Islet of Langerhans (tissue), 1 donor: ENCODE measurements at regions not wholly inside any gene's neighbourhood (a gene's known extent, or its start where the extent isn't known, plus 50 kb on each side); places are given as distances from the start of the nearest gene placed in this dataset.

Experiments
- FAIRE-seq: peaks from one replicate; lab custom pipeline; 2011; peaks lifted over from hg19 to GRCh38; lab: Jason Lieb, UNC

GRCh38 chr4:20403846-20404245 lies 152.1 kb downstream of the SLIT2 start:
- no peak for FAIRE-seq

GRCh38 chr4:20408611-20409010 lies 156.9 kb downstream of the SLIT2 start:
- FAIRE-seq: no peak

- no peak for FAIRE-seq
These were observed 160.4 kb downstream of the SLIT2 start for GRCh38 chr4:20412072-20412471.

- FAIRE-seq: no peak
These were observed 165.1 kb downstream of the SLIT2 start for GRCh38 chr4:20416800-20417199.

- FAIRE-seq: peak; percentile 95
These were observed 167.3 kb downstream of the SLIT2 start for GRCh38 chr4:20418861-20419451.

- no peak for FAIRE-seq
These were observed 169.4 kb downstream of the SLIT2 start for GRCh38 chr4:20420916-20421602.

- no peak for FAIRE-seq
These were observed 169.9 kb downstream of the SLIT2 start for GRCh38 chr4:20421603-20421985.

GRCh38 chr4:20422398-20422797 lies 170.7 kb downstream of the SLIT2 start:
- no peak for FAIRE-seq

GRCh38 chr4:20423420-20423819 lies 171.7 kb downstream of the SLIT2 start:
- FAIRE-seq: no peak

GRCh38 chr4:20426028-20426427 lies 174.3 kb downstream of the SLIT2 start:
- no peak for FAIRE-seq

- no peak for FAIRE-seq
These were observed 176.9 kb downstream of the SLIT2 start for GRCh38 chr4:20428436-20429160.

- no peak for FAIRE-seq
These were observed 178.7 kb downstream of the SLIT2 start for GRCh38 chr4:20430259-20430941.

GRCh38 chr4:20431543-20431951 lies 179.8 kb downstream of the SLIT2 start:
- no peak for FAIRE-seq

- FAIRE-seq: no peak
These were observed 180.4 kb downstream of the SLIT2 start for GRCh38 chr4:20432088-20432487.

- no peak for FAIRE-seq
These were observed 181.5 kb downstream of the SLIT2 start for GRCh38 chr4:20433097-20433705.

GRCh38 chr4:20440170-20440569 lies 188.5 kb downstream of the SLIT2 start:
- no peak for FAIRE-seq

- no peak for FAIRE-seq
These were observed 191.5 kb downstream of the SLIT2 start for GRCh38 chr4:20443015-20443805.

GRCh38 chr4:20444599-20445337 lies 193.1 kb downstream of the SLIT2 start:
- no peak for FAIRE-seq

GRCh38 chr4:20445933-20446723 lies 194.4 kb downstream of the SLIT2 start:
- FAIRE-seq: no peak

- no peak for FAIRE-seq
These were observed 195.4 kb downstream of the SLIT2 start for GRCh38 chr4:20447103-20447502.
